GM12892 (cell line): ENCODE measurements at regions not wholly inside any gene's neighbourhood (a gene's known extent, or its start where the extent isn't known, plus 50 kb on each side); places are given as distances from the start of the nearest gene placed in this dataset.

Experiments
- DNase-seq: peaks from one replicate; pipeline ENCODE4 v3.0.0; 2011; ENCODE audit not compliant: insufficient read length
- FAIRE-seq: peaks from 2 replicates; lab custom pipeline; 2011; peaks lifted over from hg19 to GRCh38; lab: Jason Lieb, UNC
- POLR2A ChIP-seq: IDR thresholded peaks from 2 replicates; pipeline ENCODE4 v1.6.1; 2011; ENCODE audit warnings: low read depth, low read length, control low read depth
- POLR2AphosphoS5 ChIP-seq: IDR thresholded peaks from 2 replicates; pipeline ENCODE4 v1.6.1; 2011; ENCODE audit warnings: low read depth, low read length, control low read depth
- TAF1 ChIP-seq: IDR thresholded peaks from 2 replicates; pipeline ENCODE4 v1.6.1; 2011; ENCODE audit warnings: low read depth, mild to moderate bottlenecking, control low read depth, low read length, borderline replicate concordance

- no peak for FAIRE-seq
- DNase-seq: no peak
- TF ChIP-seq POLR2AphosphoS5 (no peak), TAF1 (no peak), POLR2A (no peak)
These were observed 405.5 kb downstream of the MEIS1 start for GRCh38 chr2:66840321-66841002.

DNA sequence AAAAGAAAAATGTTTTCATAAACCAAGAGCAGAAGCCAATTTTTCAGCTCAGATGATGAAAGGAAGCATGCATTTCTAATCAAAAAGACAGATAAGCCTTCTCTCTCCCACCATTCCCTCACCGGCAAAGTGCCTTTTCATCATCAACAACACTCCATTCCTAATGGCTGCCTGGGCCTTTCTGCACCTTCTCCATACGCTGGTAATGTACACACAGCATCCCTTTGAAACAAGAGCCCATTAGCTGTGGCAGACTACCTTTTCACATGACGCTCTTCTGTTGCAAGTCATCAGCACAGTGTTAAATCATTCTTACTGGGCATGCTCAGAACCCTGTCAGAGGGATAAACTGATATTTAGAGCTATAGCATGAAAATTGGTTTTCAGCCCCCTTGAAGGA lies 408.9 kb downstream of the MEIS1 start:
- DNase-seq: no peak
- TF ChIP-seq POLR2A: no peak
- TF ChIP-seq TAF1: no peak
- TF ChIP-seq POLR2AphosphoS5: no peak
- no peak for FAIRE-seq

DNA sequence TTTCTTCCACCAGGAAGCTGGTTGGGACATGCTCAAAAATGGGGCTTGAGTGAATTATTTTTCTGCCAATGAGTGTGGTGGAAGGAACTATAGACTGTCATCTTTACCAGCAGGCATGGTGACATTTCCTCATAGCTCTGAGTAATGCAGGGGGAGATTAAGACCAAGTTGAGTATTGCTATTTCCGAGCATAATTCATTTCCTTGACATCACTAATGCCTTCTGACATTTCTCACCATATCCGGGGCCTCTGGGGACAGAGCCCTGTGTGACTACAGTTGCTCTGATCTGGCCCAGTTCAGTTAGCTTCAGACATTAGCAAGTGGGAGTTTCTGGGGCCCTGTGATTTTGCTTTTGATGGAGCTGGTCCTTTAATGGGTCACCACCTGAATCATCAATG lies 410.4 kb downstream of the MEIS1 start:
- DNase-seq (no peak), FAIRE-seq (no peak)
- TF ChIP-seq POLR2A: no peak
- no peak for TF ChIP-seq TAF1
- TF ChIP-seq POLR2AphosphoS5: no peak

DNA sequence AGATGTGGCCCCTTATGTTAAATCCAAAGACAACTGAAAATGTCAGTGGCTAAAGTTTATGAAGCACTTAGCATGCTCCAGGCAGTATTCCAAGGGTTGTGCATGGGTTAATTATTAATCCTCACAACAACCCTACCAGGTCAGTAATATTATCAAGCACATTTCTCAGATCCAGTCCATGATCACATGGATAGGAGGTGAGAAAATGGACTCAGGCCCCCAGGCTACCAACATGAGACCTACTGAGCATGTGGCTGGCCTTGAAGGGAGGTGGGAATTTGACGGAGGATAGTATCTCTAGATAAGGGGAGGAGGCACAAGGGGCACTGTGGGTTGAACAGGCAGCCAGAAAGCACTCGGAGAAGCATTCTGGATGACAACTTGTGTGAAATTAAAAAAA lies 412.0 kb downstream of the MEIS1 start:
- no peak for TF ChIP-seq POLR2A
- TF ChIP-seq TAF1: no peak
- TF ChIP-seq POLR2AphosphoS5: no peak
- no peak for FAIRE-seq
- DNase-seq: no peak

DNA sequence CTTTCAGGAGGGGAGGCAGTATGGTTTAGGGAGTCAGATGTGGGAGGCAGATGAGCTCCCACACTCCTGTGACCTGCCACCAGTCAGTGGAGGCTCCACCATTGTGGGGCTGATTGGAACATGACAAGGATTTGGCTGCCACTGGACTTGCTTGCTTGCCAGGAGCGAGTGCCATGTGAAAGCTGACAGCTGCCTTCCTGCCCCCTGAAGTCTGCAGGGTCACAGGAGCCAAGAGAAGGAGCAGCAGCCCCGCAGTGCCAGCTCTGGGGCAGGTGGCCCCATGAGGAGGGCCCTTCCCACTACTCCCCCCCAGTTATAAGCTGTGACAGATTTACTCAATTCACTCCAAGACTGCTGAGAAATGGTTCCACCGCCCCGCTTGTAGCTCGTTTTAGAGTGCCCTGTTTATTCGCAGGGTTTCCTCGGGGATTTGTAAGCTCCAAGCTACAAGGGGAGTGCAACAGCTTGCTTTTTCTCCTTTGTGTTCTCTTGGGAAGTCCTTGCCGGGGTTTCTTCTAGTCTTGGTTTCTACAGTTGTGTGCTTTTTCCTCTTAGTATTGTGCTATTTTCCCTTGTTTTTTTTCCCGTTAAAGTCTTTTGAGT lies 414.3 kb downstream of the MEIS1 start:
- TF ChIP-seq TAF1 (no peak), POLR2A (no peak)
- no peak for DNase-seq
- no peak for FAIRE-seq

GRCh38 chr2:66850376-66850775 lies 415.5 kb downstream of the MEIS1 start:
- DNase-seq (no peak), FAIRE-seq (no peak)
- TF ChIP-seq TAF1: no peak

DNA sequence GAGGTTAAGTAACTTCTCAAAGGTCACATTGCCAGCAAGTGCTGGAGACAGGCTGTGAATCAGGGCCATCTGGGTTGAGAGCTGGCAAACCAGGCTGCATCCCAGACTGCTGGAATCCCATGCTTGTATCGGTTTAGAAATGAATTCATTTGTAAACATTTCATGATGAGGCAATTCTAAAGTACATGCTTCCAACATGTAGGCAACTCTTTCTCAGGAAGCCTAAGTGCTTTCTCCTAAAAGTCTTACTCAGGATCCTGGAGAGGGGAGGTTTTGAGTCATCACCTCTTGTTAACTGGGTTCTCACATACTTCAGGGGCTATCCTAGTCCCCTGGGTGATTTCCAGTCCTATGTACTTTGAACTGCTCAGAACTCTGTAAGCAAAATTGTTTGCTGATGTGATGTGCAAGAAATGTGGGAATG lies 416.5 kb downstream of the MEIS1 start:
- FAIRE-seq (no peak), DNase-seq (no peak)
- TF ChIP-seq POLR2A (no peak), POLR2AphosphoS5 (no peak), TAF1 (no peak)

DNA sequence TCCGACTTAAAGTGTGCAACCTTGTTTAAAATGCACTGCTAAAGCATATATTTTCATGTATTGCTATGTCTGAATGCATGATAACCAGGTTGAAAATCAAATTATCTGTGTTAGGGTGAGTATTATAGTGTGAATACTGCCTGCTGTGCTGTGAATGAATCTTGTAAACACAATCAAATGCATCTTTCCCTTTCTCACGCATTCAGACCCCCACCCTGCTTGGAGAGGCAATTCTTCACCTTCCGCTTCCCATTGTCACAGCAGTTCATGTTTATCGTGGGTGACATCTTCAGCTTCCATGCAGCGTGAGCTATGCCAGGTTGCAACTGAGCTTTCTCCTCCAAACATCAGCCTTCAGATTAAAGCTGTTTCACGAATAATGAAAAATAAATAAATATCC lies 418.0 kb downstream of the MEIS1 start:
- DNase-seq: no peak
- no peak for TF ChIP-seq TAF1
- TF ChIP-seq POLR2A: no peak
- TF ChIP-seq POLR2AphosphoS5: no peak
- FAIRE-seq: no peak

- TF ChIP-seq POLR2A (no peak), TAF1 (no peak), POLR2AphosphoS5 (no peak)
- FAIRE-seq (no peak), DNase-seq (no peak)
These were observed 418.7 kb downstream of the MEIS1 start for GRCh38 chr2:66853585-66853984.

DNA sequence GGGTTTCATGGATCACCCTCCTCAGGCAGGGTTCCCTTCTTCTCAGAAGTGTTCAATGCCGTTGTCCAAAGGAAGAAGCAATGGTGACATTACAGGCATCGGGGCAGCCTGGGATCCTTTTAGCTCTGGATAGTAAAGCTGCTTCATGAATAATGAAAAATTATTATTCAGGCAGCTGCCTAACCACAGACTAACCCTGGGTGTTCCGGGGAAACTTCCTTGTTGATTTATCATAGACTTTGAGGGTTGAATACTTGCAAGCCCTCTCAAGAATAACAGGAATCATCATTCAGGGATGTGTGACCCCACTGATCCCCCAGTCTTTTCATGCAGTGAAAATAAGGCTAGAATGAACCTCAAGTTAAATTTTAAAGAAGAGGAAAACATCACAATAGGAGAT lies 419.4 kb downstream of the MEIS1 start:
- FAIRE-seq (no peak), DNase-seq (no peak)
- TF ChIP-seq POLR2AphosphoS5: no peak
- no peak for TF ChIP-seq POLR2A
- no peak for TF ChIP-seq TAF1

- FAIRE-seq (no peak), DNase-seq (no peak)
- TF ChIP-seq TAF1 (no peak), POLR2A (no peak), POLR2AphosphoS5 (no peak)
These were observed 428.1 kb downstream of the MEIS1 start for GRCh38 chr2:66862885-66863650.

GRCh38 chr2:66865161-66865560 lies 430.2 kb downstream of the MEIS1 start:
- no peak for DNase-seq
- no peak for FAIRE-seq
- TF ChIP-seq TAF1 (no peak), POLR2AphosphoS5 (no peak), POLR2A (no peak)
